ENCODE measurements at regions not wholly inside any gene's neighbourhood (a gene's known extent, or its start where the extent isn't known, plus 50 kb on each side); places are given as distances from the start of the nearest gene placed in this dataset.

- TF ChIP-seq CTCF (IDR thresholded peaks at IDR 0.05): no peak
- TF ChIP-seq POLR2AphosphoS5 (IDR thresholded peaks at IDR 0.05): no peak
- no peak for TF ChIP-seq EP300 (IDR thresholded peaks at IDR 0.05; ENCODE audit: low read depth)
Measured at GRCh38 chr14:43169722-43170121, 1337.4 kb downstream of the FSCB start.
